IgD-negative memory B cell (primary cell): ENCODE measurements at regions not wholly inside any gene's neighbourhood (a gene's known extent, or its start where the extent isn't known, plus 50 kb on each side); places are given as distances from the start of the nearest gene placed in this dataset.

Experiments
- H3K27ac Mint-ChIP-seq, 3 donors: one replicate each; pipeline ENCODE4 v1.8.0; 2020 to 2022; ENCODE audit warnings: mild to moderate bottlenecking in 3 of 3, mixed read lengths in 3 of 3, moderate library complexity in 1 of 3
- H3K27me3 Mint-ChIP-seq: one replicate; pipeline ENCODE4 v1.8.0; 2021; ENCODE audit warnings: mixed read lengths
- H3K36me3 Mint-ChIP-seq: one replicate; pipeline ENCODE4 v1.8.0; 2020; ENCODE audit warnings: mild to moderate bottlenecking, mixed read lengths
- H3K4me1 Mint-ChIP-seq, 3 donors: one replicate each; pipeline ENCODE4 v1.8.0; 2020 to 2022; ENCODE audit warnings: mixed read lengths in 3 of 3, mild to moderate bottlenecking in 1 of 3
- H3K4me3 Mint-ChIP-seq, 4 donors: one replicate each; pipeline ENCODE4 v1.8.0; 2020 to 2022; ENCODE audit warnings: mild to moderate bottlenecking in 4 of 4, mixed read lengths in 4 of 4, moderate library complexity in 3 of 4
- H3K9me3 Mint-ChIP-seq, 3 donors: one replicate each; pipeline ENCODE4 v1.8.0; 2020 to 2021; ENCODE audit warnings: mixed read lengths in 3 of 3, mild to moderate bottlenecking in 1 of 3

GRCh38 chr2:40550085-40550484, 98.2 kb upstream of the SLC8A1 start:
- Mint-ChIP-seq H3K36me3 (no peaks in the 10 kb centered on the region), H3K27me3 (no peaks in the 10 kb centered on the region), H3K4me3 (no peak overlapping the region), H3K9me3 (peaks cover 0 to 2% (median 0%) of the 10 kb centered on the region in 3 donors), H3K27ac (no peak overlapping the region), H3K4me1 (no peaks in the 10 kb centered on the region)

GRCh38 chr2:40551081-40551480, 99.2 kb upstream of the SLC8A1 start:
- H3K4me3 Mint-ChIP-seq: no peak overlapping the region
- no peaks in the 10 kb centered on the region for H3K36me3 Mint-ChIP-seq
- no peak overlapping the region for H3K27ac Mint-ChIP-seq
- no peaks in the 10 kb centered on the region for H3K4me1 Mint-ChIP-seq
- H3K27me3 Mint-ChIP-seq: no peaks in the 10 kb centered on the region
- no peaks in the 10 kb centered on the region for H3K9me3 Mint-ChIP-seq

GRCh38 chr2:40554665-40555294, 102.9 kb upstream of the SLC8A1 start:
- H3K4me3 Mint-ChIP-seq: no peak overlapping the region
- peaks cover 0 to 2% (median 0%) of the 10 kb centered on the region in 3 donors for H3K9me3 Mint-ChIP-seq
- no peaks in the 10 kb centered on the region for H3K36me3 Mint-ChIP-seq
- H3K4me1 Mint-ChIP-seq: no peaks in the 10 kb centered on the region
- no peaks in the 10 kb centered on the region for H3K27me3 Mint-ChIP-seq
- H3K27ac Mint-ChIP-seq: no peak overlapping the region

GRCh38 chr2:40556293-40556692, 104.4 kb upstream of the SLC8A1 start:
- Mint-ChIP-seq H3K27ac (no peak overlapping the region), H3K27me3 (no peaks in the 10 kb centered on the region), H3K4me3 (no peak overlapping the region), H3K36me3 (no peaks in the 10 kb centered on the region), H3K4me1 (no peaks in the 10 kb centered on the region), H3K9me3 (peaks cover 0 to 2% (median 0%) of the 10 kb centered on the region in 3 donors)

- H3K4me1 Mint-ChIP-seq: no peaks in the 10 kb centered on the region
- H3K27ac Mint-ChIP-seq: no peak overlapping the region
- no peaks in the 10 kb centered on the region for H3K27me3 Mint-ChIP-seq
- peaks cover 0 to 2% (median 0%) of the 10 kb centered on the region in 3 donors for H3K9me3 Mint-ChIP-seq
- H3K36me3 Mint-ChIP-seq: no peaks in the 10 kb centered on the region
- no peak overlapping the region for H3K4me3 Mint-ChIP-seq
These were observed 104.8 kb upstream of the SLC8A1 start for GRCh38 chr2:40556739-40557138.

GRCh38 chr2:40558761-40559160, 106.9 kb upstream of the SLC8A1 start:
- Mint-ChIP-seq H3K4me3 (no peak overlapping the region), H3K27ac (no peak overlapping the region), H3K4me1 (no peaks in the 10 kb centered on the region), H3K9me3 (peaks cover 0 to 2% (median 0%) of the 10 kb centered on the region in 3 donors), H3K36me3 (no peaks in the 10 kb centered on the region), H3K27me3 (no peaks in the 10 kb centered on the region)

- Mint-ChIP-seq H3K4me3 (no peak overlapping the region), H3K4me1 (no peaks in the 10 kb centered on the region), H3K27ac (no peak overlapping the region), H3K36me3 (no peaks in the 10 kb centered on the region), H3K9me3 (peaks cover 0 to 2% (median 0%) of the 10 kb centered on the region in 3 donors), H3K27me3 (no peaks in the 10 kb centered on the region)
These were observed 107.3 kb upstream of the SLC8A1 start for GRCh38 chr2:40559175-40559574.

GRCh38 chr2:40564184-40564583, 112.3 kb upstream of the SLC8A1 start:
- Mint-ChIP-seq H3K27me3 (no peaks in the 10 kb centered on the region), H3K27ac (no peak overlapping the region), H3K4me3 (no peak overlapping the region), H3K4me1 (no peaks in the 10 kb centered on the region), H3K9me3 (no peaks in the 10 kb centered on the region), H3K36me3 (no peaks in the 10 kb centered on the region)

- H3K9me3 Mint-ChIP-seq: peaks cover 5 to 7% (median 5%) of the 10 kb centered on the region in 3 donors
- peaks cover 0 to 4% (median 0%) of the 10 kb centered on the region in 3 donors for H3K4me1 Mint-ChIP-seq
- no peak overlapping the region for H3K4me3 Mint-ChIP-seq
- H3K27me3 Mint-ChIP-seq: no peaks in the 10 kb centered on the region
- no peak overlapping the region for H3K27ac Mint-ChIP-seq
- no peaks in the 10 kb centered on the region for H3K36me3 Mint-ChIP-seq
These were observed 127.4 kb upstream of the SLC8A1 start for GRCh38 chr2:40579247-40579646.

GRCh38 chr2:40584432-40584831, 132.5 kb upstream of the SLC8A1 start:
- H3K36me3 Mint-ChIP-seq: no peaks in the 10 kb centered on the region
- H3K4me3 Mint-ChIP-seq: no peak overlapping the region
- H3K27me3 Mint-ChIP-seq: no peaks in the 10 kb centered on the region
- no peak overlapping the region for H3K27ac Mint-ChIP-seq
- peaks cover 5 to 7% (median 5%) of the 10 kb centered on the region in 3 donors for H3K9me3 Mint-ChIP-seq
- peaks cover 0 to 4% (median 0%) of the 10 kb centered on the region in 3 donors for H3K4me1 Mint-ChIP-seq

GRCh38 chr2:40591774-40592173, 139.9 kb upstream of the SLC8A1 start:
- H3K4me3 Mint-ChIP-seq: no peak overlapping the region
- H3K27me3 Mint-ChIP-seq: peaks cover 2% of the 10 kb centered on the region
- no peaks in the 10 kb centered on the region for H3K4me1 Mint-ChIP-seq
- no peaks in the 10 kb centered on the region for H3K36me3 Mint-ChIP-seq
- H3K9me3 Mint-ChIP-seq: peaks cover 0 to 2% (median 0%) of the 10 kb centered on the region in 3 donors
- no peak overlapping the region for H3K27ac Mint-ChIP-seq

GRCh38 chr2:40592218-40592617, 140.3 kb upstream of the SLC8A1 start:
- Mint-ChIP-seq H3K4me1 (no peaks in the 10 kb centered on the region), H3K9me3 (peaks cover 0 to 2% (median 0%) of the 10 kb centered on the region in 3 donors), H3K27ac (no peak overlapping the region), H3K36me3 (no peaks in the 10 kb centered on the region), H3K4me3 (no peak overlapping the region), H3K27me3 (peaks cover 2% of the 10 kb centered on the region)

GRCh38 chr2:40606862-40607261, 155.0 kb upstream of the SLC8A1 start:
- H3K9me3 Mint-ChIP-seq: peaks cover 0 to 6% (median 0%) of the 10 kb centered on the region in 3 donors
- H3K27ac Mint-ChIP-seq: no peak overlapping the region
- no peaks in the 10 kb centered on the region for H3K27me3 Mint-ChIP-seq

GRCh38 chr2:40611196-40611595, 159.3 kb upstream of the SLC8A1 start:
- no peak overlapping the region for H3K4me3 Mint-ChIP-seq
- no peak overlapping the region for H3K27ac Mint-ChIP-seq
- peaks cover 0 to 6% (median 0%) of the 10 kb centered on the region in 3 donors for H3K9me3 Mint-ChIP-seq
- no peaks in the 10 kb centered on the region for H3K27me3 Mint-ChIP-seq
- H3K36me3 Mint-ChIP-seq: peaks cover 1% of the 10 kb centered on the region
- H3K4me1 Mint-ChIP-seq: no peaks in the 10 kb centered on the region

More at GRCh38 chr2:40606862-40607261, 155.0 kb upstream of the SLC8A1 start:
- H3K36me3 Mint-ChIP-seq: no peaks in the 10 kb centered on the region
- no peak overlapping the region for H3K4me3 Mint-ChIP-seq
- no peaks in the 10 kb centered on the region for H3K4me1 Mint-ChIP-seq

GRCh38 chr2:40625849-40626248, 174.0 kb upstream of the SLC8A1 start:
- no peaks in the 10 kb centered on the region for H3K27me3 Mint-ChIP-seq
- peaks cover 0 to 2% (median 0%) of the 10 kb centered on the region in 3 donors for H3K9me3 Mint-ChIP-seq
- H3K36me3 Mint-ChIP-seq: no peaks in the 10 kb centered on the region
- H3K27ac Mint-ChIP-seq: no peak overlapping the region
- no peak overlapping the region for H3K4me3 Mint-ChIP-seq
- H3K4me1 Mint-ChIP-seq: no peaks in the 10 kb centered on the region

- Mint-ChIP-seq H3K27me3 (no peaks in the 10 kb centered on the region), H3K27ac (no peak overlapping the region), H3K4me3 (no peak overlapping the region), H3K9me3 (peaks cover 0 to 2% (median 0%) of the 10 kb centered on the region in 3 donors), H3K36me3 (no peaks in the 10 kb centered on the region), H3K4me1 (no peaks in the 10 kb centered on the region)
These were observed 176.7 kb upstream of the SLC8A1 start for GRCh38 chr2:40628556-40628955.
